ENCODE measurements at regions not wholly inside any gene's neighbourhood (a gene's known extent, or its start where the extent isn't known, plus 50 kb on each side); places are given as distances from the start of the nearest gene placed in this dataset.

GRCh38 chr4:140239311-140239710, 85.3 kb upstream of the MAML3 start:
- TF ChIP-seq CTCF (conservative IDR thresholded peaks at IDR 0.05 in 1 of 2, IDR thresholded peaks at IDR 0.05 in 1 of 2; ENCODE audit: low read depth in 1 of 2, low read length in 2 of 2) (no peak), EZH2 (IDR thresholded peaks at IDR 0.05; ENCODE audit: low read length, missing control alignments) (no peak)

Measured in fibroblast of lung (primary cell).